ENCODE measurements at regions not wholly inside any gene's neighbourhood (a gene's known extent, or its start where the extent isn't known, plus 50 kb on each side); places are given as distances from the start of the nearest gene placed in this dataset.

GRCh38 chr22:22148905-22149304 lies 95.7 kb upstream of the VPREB1 start:
- DNase-seq (ENCODE audit: low read depth in 2 of 2): no peak

GRCh38 chr22:22144858-22145257 lies 99.7 kb upstream of the VPREB1 start:
- no peak for DNase-seq (ENCODE audit: low read depth in 2 of 2)

DNA sequence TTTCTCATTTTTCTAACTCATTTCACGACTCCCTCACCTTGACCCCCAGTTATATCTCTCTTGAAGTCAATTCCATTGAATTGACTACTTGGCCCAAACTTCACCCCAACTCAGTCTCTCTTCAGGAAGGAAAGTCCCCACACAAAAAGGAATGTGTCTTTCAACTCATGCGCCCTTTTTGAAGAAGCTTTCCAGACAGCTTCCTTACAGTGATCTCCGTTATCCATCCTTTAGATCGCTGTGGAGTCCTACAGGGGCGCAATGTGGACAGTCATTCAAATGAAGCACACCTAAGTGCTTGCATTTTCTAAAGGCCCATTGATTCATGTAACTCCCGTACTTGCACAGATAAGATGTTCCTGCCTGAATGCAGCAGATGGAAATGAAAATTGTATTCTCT lies 101.1 kb upstream of the VPREB1 start:
- DNase-seq (ENCODE audit: low read depth in 2 of 2): no peak

DNA sequence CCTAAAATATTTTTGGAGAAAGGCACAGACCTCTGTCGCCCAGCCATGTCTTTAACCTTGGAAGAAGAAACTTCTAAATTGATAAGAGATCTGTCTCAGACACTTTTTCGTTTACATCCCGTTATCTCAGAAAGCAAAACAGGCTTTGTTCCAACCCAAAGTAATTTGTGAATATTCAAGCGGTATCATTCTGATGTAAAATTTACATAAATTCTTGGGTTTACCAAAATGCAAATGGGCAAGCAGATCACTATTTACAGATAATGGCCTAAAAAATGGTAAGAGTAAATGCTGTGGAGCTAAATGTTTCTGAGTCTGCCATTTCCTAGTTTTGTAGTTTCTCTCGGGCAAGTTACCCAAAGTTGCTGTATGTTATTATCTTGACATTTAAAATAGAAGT lies 101.9 kb upstream of the VPREB1 start:
- no peak for DNase-seq (ENCODE audit: low read depth in 2 of 2)

DNA sequence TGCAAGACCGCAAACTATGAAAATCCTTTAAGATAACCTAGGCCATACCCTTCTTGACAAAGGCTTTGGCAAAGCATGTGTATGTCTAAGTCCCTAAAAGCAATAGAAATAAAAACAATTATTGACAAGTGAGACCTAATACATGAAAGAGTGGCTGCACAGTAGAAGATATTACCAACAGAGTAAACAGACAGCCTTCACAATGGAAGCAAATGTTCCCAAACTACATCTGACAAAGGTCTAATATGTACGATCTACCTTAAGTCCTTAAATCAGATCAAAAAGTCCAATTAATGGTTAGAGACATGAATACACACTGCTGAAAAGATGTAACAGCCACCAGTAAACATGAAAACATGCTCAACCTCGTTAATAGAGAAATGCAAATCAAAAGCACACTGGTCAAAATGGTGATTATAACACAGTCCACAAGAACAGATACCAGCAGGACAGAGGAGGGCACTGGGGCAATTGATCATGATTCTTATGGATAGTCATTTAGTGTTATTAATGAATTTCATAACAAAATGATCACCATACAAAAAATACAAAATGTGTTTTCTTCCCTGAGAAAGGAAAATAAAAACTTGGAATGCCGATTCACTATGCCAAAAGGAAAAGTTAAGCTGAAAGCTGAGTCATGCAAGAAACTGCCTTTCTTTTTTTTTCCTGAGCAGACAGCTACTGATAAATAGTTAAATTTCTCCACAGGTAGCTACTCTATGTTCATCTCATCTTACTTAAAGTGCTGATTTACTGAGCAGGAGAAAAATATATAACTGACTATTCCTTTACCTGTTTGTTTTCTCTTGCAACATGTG lies 102.6 kb upstream of the VPREB1 start:
- no peak for DNase-seq (ENCODE audit: low read depth in 2 of 2)

- DNase-seq (ENCODE audit: low read depth in 2 of 2): no peak
Measured at GRCh38 chr22:22141031-22141430, 103.6 kb upstream of the VPREB1 start.

GRCh38 chr22:22139364-22139763 lies 105.2 kb upstream of the VPREB1 start:
- DNase-seq (ENCODE audit: low read depth in 2 of 2): no peak

- no peak for DNase-seq (ENCODE audit: low read depth in 2 of 2)
Measured at GRCh38 chr22:22138915-22139314, 105.7 kb upstream of the VPREB1 start.

DNA sequence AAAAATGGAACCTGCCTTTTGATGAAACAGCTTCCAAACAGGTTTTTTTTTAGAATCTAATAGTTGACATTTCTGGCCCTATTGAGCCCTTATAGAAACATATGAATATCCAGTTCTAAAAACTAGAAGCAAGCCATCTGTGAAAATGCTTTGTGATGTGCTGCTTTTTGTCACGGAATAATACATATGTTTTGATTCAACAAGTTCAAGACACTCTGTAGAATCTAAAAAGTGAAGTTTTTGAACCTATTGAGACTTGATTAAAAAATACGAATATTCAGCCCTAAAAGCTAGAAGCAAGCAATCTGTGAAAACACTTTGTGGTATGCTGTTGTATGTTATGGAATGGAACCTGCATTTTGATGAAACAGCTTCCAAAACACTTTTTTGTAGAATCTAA lies 106.7 kb upstream of the VPREB1 start:
- DNase-seq (ENCODE audit: low read depth in 2 of 2): no peak

GRCh38 chr22:22133910-22134309 lies 110.7 kb upstream of the VPREB1 start:
- no peak for DNase-seq (ENCODE audit: low read depth in 2 of 2)

DNA sequence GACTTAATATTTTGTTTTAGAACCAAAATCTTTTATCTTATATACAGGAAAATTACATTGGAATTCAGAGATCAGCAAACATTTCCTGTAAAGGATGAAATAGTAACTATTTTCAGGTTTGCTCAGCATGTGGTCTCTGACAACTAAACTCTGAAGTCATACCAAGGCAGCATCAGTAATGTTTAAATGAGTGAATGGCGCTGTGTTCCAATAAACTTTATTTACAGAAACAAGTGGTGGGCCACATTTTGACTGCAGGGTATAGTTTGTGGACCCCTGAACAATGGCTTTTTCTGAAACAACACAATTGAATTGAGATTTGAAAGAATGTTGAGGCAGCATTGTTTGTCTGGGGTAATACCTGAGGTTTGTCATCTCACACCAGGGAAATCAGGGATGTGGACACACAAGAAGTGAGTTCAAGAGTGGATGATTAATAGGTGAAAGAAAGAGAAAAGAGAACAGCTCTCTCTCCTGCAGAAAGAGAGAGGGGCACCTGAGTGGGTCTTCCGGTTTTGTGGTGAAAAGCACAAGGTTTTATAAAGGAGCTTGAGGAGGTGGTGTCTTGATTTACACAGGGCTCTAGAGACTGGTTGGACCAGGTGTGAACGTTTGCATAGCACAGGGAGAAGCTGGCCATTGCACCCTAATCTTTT lies 113.5 kb upstream of the VPREB1 start:
- no peak for DNase-seq (ENCODE audit: low read depth in 2 of 2)

DNA sequence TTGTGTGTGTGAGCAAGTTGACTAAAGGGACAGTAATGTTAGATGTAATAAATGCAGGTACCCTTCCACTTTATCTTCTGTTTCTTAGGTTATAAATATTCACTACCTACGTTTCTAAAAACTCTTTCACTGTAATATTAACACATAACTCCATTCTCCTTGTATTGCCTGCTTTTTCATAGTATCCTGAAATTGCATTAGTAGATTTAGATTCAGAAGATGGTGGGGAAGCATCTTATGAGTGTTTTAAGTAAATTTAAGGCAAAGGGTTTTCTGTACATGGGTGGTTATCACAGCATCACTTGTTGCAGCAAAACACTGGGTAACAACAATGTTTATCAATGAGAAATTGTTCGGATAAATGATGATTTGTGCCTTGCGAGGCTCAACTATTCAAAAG lies 115.2 kb upstream of the VPREB1 start:
- no peak for DNase-seq (ENCODE audit: low read depth in 2 of 2)

DNA sequence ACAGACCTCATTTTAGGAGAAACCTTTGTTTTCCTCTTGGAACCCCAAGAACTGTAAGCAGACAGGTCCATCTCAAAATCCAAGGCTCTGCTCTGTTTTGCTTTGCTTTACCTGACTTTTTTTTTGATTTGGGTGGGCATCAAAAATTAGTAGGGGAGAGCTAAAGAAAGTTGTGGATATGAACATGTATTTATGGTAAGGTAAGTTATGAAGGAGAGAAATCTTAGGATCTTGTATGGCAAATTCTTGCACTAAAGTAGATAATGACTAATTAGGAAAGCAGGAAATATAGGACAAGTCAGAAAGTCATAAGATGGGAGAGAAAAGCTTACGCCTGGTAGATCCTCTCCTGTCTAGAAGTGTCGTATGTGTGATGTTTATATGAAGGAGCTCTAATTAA lies 116.1 kb upstream of the VPREB1 start:
- no peak for DNase-seq (ENCODE audit: low read depth in 2 of 2)

DNA sequence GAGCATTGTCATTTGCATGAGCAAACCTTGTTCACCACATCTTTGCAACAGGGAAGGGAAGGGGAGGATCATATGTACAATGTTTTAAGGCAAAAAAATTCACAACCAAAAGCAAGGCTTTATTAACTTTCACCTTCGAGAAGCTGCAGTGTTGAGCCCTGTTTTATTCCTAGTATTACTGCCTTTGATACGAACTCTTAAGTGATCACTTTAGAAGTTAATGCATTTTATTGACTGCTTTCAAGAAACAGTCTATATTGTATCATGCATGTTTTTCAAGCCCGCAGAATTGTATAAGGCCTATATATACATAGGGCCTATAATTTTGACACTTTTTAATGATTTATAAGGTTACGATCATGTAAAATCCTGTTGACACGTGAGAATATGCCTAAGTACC lies 117.5 kb upstream of the VPREB1 start:
- DNase-seq (ENCODE audit: low read depth in 2 of 2): no peak

DNA sequence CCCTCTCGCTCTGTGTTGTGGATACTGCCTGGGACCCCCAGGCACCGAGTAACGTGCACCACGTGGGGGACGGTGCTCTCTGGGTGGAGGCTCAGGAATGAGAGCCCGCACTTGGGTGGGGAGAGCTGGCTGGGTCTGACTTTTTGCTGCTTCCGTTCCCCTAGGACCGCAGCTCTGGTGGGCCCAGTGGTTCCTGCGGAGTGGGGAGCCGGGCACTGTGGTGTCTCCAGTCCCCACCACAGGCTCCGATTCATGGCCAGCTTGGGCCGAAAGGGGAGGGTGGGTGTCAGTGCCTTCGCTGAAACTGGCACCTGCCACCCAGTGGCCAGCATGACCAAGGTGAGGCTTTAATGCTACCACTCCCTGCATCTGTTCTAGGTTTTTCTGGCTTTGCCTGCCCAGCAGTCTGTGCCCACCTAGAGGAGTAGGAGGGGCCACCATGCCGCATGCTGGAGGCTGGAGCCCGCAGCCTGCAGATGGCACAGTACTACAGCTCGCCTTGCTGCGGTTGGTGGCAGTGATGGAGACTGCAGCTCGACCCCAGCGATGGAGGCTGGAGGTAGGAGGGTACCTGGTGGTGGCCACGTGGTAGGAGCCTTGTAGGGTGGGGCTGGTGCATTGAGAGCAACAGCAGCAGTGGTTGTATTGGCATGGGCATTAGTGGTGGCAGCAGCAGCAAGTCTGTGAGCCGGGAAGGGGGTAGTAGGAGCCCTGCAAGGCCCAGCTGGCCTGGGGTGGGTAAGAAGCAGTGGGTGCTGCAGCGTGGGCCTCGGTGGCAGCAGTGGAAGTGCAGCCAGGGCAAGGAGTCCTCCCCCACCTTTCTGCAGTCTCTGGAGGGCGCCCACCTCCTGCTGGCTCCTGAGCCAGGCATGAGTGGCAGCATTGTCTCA lies 118.8 kb upstream of the VPREB1 start:
- DNase-seq (ENCODE audit: low read depth in 2 of 2): no peak

- DNase-seq (ENCODE audit: low read depth in 2 of 2): no peak
Measured at GRCh38 chr22:22125028-22125578, 119.5 kb upstream of the VPREB1 start.

- DNase-seq (ENCODE audit: low read depth in 2 of 2): no peak
Measured at GRCh38 chr22:22124374-22124773, 120.2 kb upstream of the VPREB1 start.

DNA sequence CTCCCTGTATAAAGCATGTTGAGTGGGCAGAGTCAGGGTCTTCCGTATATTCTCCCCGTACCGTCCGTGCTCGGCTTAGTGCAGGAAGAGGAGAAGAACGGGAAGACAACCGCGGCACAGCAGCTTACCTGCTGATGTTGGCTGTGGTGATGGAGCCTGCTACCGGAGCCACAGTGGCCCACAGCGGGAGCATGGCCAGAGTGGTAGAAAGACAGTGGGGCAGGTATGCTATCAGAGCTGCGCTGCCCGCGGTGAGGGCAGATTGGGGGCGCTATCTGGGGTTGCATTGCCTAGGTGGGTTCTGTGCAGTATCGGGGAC lies 120.7 kb upstream of the VPREB1 start:
- DNase-seq (ENCODE audit: low read depth in 2 of 2): no peak

- no peak for DNase-seq (ENCODE audit: low read depth in 2 of 2)
Measured at GRCh38 chr22:22123118-22123959, 121.2 kb upstream of the VPREB1 start.

GRCh38 chr22:22122348-22123117 lies 122.1 kb upstream of the VPREB1 start:
- DNase-seq (ENCODE audit: low read depth in 2 of 2): no peak

DNA sequence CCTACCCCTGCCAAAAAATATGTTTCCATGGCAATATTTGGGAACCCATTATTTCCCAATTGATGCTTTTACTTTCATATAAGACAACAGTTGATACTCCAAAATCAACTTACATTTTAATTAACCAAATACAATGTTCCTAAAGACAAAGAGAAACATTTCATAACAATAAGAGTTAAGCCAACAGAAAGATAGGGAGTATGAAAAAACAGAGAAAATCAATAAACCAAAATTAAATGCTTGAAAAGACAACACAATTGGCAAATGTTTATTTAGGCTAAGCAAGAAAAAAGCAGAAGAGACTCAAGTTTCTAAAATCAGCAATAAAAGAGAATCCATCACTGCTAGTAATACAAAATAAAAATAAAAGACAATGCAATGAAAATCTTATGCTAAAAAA lies 123.1 kb upstream of the VPREB1 start:
- no peak for DNase-seq (ENCODE audit: low read depth in 2 of 2)

Measured in stimulated activated CD8-positive, alpha-beta memory T cell treated with anti-CD3 and anti-CD28 coated beads, Interleukin-2, amount 100 ng/mL, for 1 hour (primary cell).